ENCODE measurements at regions not wholly inside any gene's neighbourhood (a gene's known extent, or its start where the extent isn't known, plus 50 kb on each side); places are given as distances from the start of the nearest gene placed in this dataset.

DNA sequence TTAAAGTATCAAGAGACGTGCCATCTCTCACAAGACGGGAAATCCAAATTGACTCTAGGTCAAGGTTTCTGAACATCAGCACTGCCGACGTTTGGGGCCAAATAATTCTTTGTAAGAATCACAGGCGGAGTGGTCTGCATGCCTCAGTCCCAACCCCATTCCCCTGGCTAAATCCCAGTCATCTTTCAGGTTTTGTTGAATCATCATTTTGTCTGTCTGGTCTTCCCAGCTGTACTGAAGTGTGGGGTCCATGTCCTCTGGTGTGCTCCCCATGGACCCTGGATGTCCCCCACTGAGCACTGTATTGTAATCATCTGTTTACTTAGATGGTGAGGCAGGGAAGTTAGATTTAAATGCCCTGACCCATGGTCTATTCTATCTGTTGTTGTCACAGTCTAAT lies 103.6 kb upstream of the GALNT18 start:
- Histone ChIP-seq H3K27me3 (ENCODE audit: control insufficient read depth in 1 of 2, insufficient read depth in 2 of 2, low read length in 2 of 2) (no peaks in the 10 kb centered on the region; a peak in 1 of 5 replicates), H3K27ac (ENCODE audit: extremely low read length, insufficient read depth, low read length) (no peak overlapping the region), H3K9ac (ENCODE audit: insufficient read depth, low read depth, low read length) (no peak overlapping the region), H2AFZ (ENCODE audit: low read length) (no peak overlapping the region), H3K4me3 (replicated peaks in 1 of 3; ENCODE audit: insufficient read depth in 1 of 3, low read depth in 2 of 3, low read length in 3 of 3) (no peak overlapping the region), H3K4me2 (ENCODE audit: low read depth, low read length) (no peak overlapping the region), H3K79me2 (ENCODE audit: insufficient read depth, low read length) (no peaks in the 10 kb centered on the region), H3K4me1 (ENCODE audit: insufficient read depth, low read length) (no peaks in the 10 kb centered on the region), H3K9me3 (ENCODE audit: low read length) (no peaks in the 10 kb centered on the region), H4K20me1 (ENCODE audit: insufficient read depth, low read length) (no peaks in the 10 kb centered on the region), H3K36me3 (replicated peaks in 1 of 2; ENCODE audit: control insufficient read depth in 1 of 2, insufficient read depth in 2 of 2, low read length in 2 of 2) (no peaks in the 10 kb centered on the region)
- no TSS peak for BruUV-seq (replicated peaks)
- ChIA-PET POLR2A (no interaction called here), CTCF (ENCODE audit: low intra/inter-chr PET ratio, low total read pairs) (no interaction called here)
- 11% methylated on average over 5 of the region's 5 CpGs for WGBS (ENCODE audit: low lambda C conversion rate)
- TF ChIP-seq MAFK (conservative IDR thresholded peaks at IDR 0.05 in 1 of 2, IDR thresholded peaks at IDR 0.05 in 1 of 2; ENCODE audit: low read length in 2 of 2) (peak; percentile 59 to 75), BCL6 (CRISPR knock-in tag; IDR thresholded peaks at IDR 0.05) (no peak), MAFF (IDR thresholded peaks at IDR 0.05; ENCODE audit: low read depth, low read length) (peak; percentile 67), ZUFSP (CRISPR knock-in tag; IDR thresholded peaks at IDR 0.05; ENCODE audit: borderline replicate concordance) (no peak), ZNF703 (CRISPR knock-in tag; IDR thresholded peaks at IDR 0.05; ENCODE audit: borderline replicate concordance) (no peak)
- in situ Hi-C loops (cut with HindIII; ENCODE audit: extremely low pct_ligation_motif_present, low pct_unique_long_range_greater_than_20kb), result no loop called here
- FAIRE-seq (no peak), ATAC-seq (no peak), DNase-seq (ENCODE audit: low spot score) (no peak)
- intact Hi-C loops (cut with micrococcal nuclease; ENCODE audit: unreplicated experiment), result no loop called here

DNA sequence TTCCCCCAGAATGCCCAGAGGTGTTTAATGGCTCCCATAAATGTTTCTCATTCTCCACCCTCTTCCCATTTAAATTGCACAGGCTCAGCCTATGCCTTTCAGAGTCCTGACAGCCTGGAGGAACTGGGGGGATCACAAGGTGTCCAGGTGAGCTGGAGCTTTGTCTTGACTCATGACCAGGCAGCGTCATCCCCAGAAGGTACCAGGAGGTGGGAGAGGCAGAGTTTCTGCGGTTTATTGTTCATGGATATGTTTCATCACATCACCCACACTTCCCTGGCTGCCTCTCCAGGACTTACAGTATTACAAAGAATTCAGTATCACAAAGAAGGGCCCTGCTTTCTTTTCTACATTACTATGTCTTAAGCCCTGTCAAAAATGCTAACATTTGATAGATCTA lies 103.2 kb upstream of the GALNT18 start:
- no peaks in the 10 kb centered on the region for H3K79me2 ChIP-seq (ENCODE audit: insufficient read depth, low read length)
- no peaks in the 10 kb centered on the region for H4K20me1 ChIP-seq (ENCODE audit: insufficient read depth, low read length)
- intact Hi-C loops (cut with micrococcal nuclease; ENCODE audit: unreplicated experiment) (no loop called here), in situ Hi-C loops (cut with HindIII; ENCODE audit: extremely low pct_ligation_motif_present, low pct_unique_long_range_greater_than_20kb) (no loop called here)
- no peak overlapping the region for H3K4me2 ChIP-seq (ENCODE audit: low read depth, low read length)
- DNase-seq (ENCODE audit: low spot score) (no peak), ATAC-seq (no peak), FAIRE-seq (no peak)
- H3K4me3 ChIP-seq (replicated peaks in 1 of 3; ENCODE audit: insufficient read depth in 1 of 3, low read depth in 2 of 3, low read length in 3 of 3), result no peak overlapping the region
- ChIA-PET CTCF (ENCODE audit: low intra/inter-chr PET ratio, low total read pairs) (no interaction called here), POLR2A (no interaction called here)
- WGBS (ENCODE audit: low lambda C conversion rate), result 3% methylated on average over 2 of the region's 2 CpGs
- no peaks in the 10 kb centered on the region for H3K4me1 ChIP-seq (ENCODE audit: insufficient read depth, low read length)
- no peak overlapping the region for H3K27ac ChIP-seq (ENCODE audit: extremely low read length, insufficient read depth, low read length)
- no peak overlapping the region for H3K9ac ChIP-seq (ENCODE audit: insufficient read depth, low read depth, low read length)
- no TSS peak for BruUV-seq (replicated peaks)
- H3K9me3 ChIP-seq (ENCODE audit: low read length), result no peaks in the 10 kb centered on the region
- no peaks in the 10 kb centered on the region; a peak in 1 of 5 replicates for H3K27me3 ChIP-seq (ENCODE audit: control insufficient read depth in 1 of 2, insufficient read depth in 2 of 2, low read length in 2 of 2)
- H2AFZ ChIP-seq (ENCODE audit: low read length), result no peak overlapping the region
- no peaks in the 10 kb centered on the region for H3K36me3 ChIP-seq (replicated peaks in 1 of 2; ENCODE audit: control insufficient read depth in 1 of 2, insufficient read depth in 2 of 2, low read length in 2 of 2)
- TF ChIP-seq ZNF616 (CRISPR knock-in tag; IDR thresholded peaks at IDR 0.05; ENCODE audit: low read depth), result no peak
- no peak for TF ChIP-seq RXRB (CRISPR knock-in tag; IDR thresholded peaks at IDR 0.05; ENCODE audit: borderline replicate concordance)
- TF ChIP-seq ZKSCAN8 (CRISPR knock-in tag; IDR thresholded peaks at IDR 0.05; ENCODE audit: borderline replicate concordance), result no peak
- no peak for TF ChIP-seq NFKBIZ (CRISPR knock-in tag; IDR thresholded peaks at IDR 0.05)
- no peak for TF ChIP-seq ZBTB38 (CRISPR knock-in tag; IDR thresholded peaks at IDR 0.05)
- TF ChIP-seq, protein P1, sequence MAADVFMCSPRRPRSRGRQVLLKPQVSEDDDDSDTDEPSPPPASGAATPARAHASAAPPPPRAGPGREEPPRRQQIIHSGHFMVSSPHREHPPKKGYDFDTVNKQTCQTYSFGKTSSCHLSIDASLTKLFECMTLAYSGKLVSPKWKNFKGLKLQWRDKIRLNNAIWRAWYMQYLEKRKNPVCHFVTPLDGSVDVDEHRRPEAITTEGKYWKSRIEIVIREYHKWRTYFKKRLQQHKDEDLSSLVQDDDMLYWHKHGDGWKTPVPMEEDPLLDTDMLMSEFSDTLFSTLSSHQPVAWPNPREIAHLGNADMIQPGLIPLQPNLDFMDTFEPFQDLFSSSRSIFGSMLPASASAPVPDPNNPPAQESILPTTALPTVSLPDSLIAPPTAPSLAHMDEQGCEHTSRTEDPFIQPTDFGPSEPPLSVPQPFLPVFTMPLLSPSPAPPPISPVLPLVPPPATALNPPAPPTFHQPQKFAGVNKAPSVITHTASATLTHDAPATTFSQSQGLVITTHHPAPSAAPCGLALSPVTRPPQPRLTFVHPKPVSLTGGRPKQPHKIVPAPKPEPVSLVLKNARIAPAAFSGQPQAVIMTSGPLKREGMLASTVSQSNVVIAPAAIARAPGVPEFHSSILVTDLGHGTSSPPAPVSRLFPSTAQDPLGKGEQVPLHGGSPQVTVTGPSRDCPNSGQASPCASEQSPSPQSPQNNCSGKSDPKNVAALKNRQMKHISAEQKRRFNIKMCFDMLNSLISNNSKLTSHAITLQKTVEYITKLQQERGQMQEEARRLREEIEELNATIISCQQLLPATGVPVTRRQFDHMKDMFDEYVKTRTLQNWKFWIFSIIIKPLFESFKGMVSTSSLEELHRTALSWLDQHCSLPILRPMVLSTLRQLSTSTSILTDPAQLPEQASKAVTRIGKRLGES (CRISPR knock-in tag; IDR thresholded peaks at IDR 0.05; ENCODE audit: borderline replicate concordance), result no peak
